ENCODE measurements at regions not wholly inside any gene's neighbourhood (a gene's known extent, or its start where the extent isn't known, plus 50 kb on each side); places are given as distances from the start of the nearest gene placed in this dataset.
"Not testable (repeated sequence)": the region's sequence is repeated elsewhere in the genome, so short reads cannot be mapped to it uniquely, and the experiment has no call there.

GRCh38 chr12:87671757-87672156 is 357.4 kb downstream of the C12orf50 start:
- no peak for DNase-seq

GRCh38 chr12:87670448-87670847 is 358.8 kb downstream of the C12orf50 start:
- peak in 1 of 2 experiments; percentile 27 for DNase-seq

- peak in 1 of 2 experiments; percentile 25 for DNase-seq
Observed at GRCh38 chr12:87667378-87667777, 361.8 kb downstream of the C12orf50 start.

- no peak for DNase-seq
Observed at GRCh38 chr12:87661786-87662377, 367.3 kb downstream of the C12orf50 start.

- no peak for DNase-seq
Observed at GRCh38 chr12:87660987-87661774, 368.0 kb downstream of the C12orf50 start.

- DNase-seq: no peak
Observed at GRCh38 chr12:87660291-87660690, 368.9 kb downstream of the C12orf50 start.

- no peak for DNase-seq
Observed at GRCh38 chr12:87656311-87656710, 372.9 kb downstream of the C12orf50 start.

GRCh38 chr12:87651670-87652425 is 377.4 kb downstream of the C12orf50 start:
- no peak for DNase-seq

GRCh38 chr12:87642245-87642644 is 387.0 kb downstream of the C12orf50 start:
- no peak for DNase-seq

GRCh38 chr12:87618199-87618598 is 411.0 kb downstream of the C12orf50 start:
- DNase-seq: no peak

- no peak for DNase-seq
Observed at GRCh38 chr12:87612996-87613395, 416.2 kb downstream of the C12orf50 start.

GRCh38 chr12:87608321-87608720 is 420.9 kb downstream of the C12orf50 start:
- DNase-seq: no peak

- DNase-seq: no peak
Observed at GRCh38 chr12:87603727-87604126, 425.5 kb downstream of the C12orf50 start.

GRCh38 chr12:87599459-87599858 is 429.7 kb downstream of the C12orf50 start:
- no peak for DNase-seq

- no peak for DNase-seq
Observed at GRCh38 chr12:87597114-87597513, 432.1 kb downstream of the C12orf50 start.

- no peak for DNase-seq
Observed at GRCh38 chr12:87596636-87597035, 432.6 kb downstream of the C12orf50 start.

GRCh38 chr12:87596134-87596533 is 433.1 kb downstream of the C12orf50 start:
- DNase-seq: no peak

GRCh38 chr12:87585882-87586557 is 443.2 kb downstream of the C12orf50 start:
- no peak for DNase-seq

- not testable (repeated sequence) for DNase-seq
Observed at GRCh38 chr12:87579091-87579490, 450.1 kb downstream of the C12orf50 start.

- no peak for DNase-seq
Observed at GRCh38 chr12:87575906-87576305, 453.3 kb downstream of the C12orf50 start.

GRCh38 chr12:87566918-87567317 is 462.3 kb downstream of the C12orf50 start:
- DNase-seq: not testable (repeated sequence)

- DNase-seq: no peak
Observed at GRCh38 chr12:87556985-87557384, 472.2 kb downstream of the C12orf50 start.

- DNase-seq: not testable (repeated sequence)
Observed at GRCh38 chr12:87531213-87531612, 498.0 kb downstream of the C12orf50 start.
